GM23338 (cell line): ENCODE measurements at regions not wholly inside any gene's neighbourhood (a gene's known extent, or its start where the extent isn't known, plus 50 kb on each side); places are given as distances from the start of the nearest gene placed in this dataset.

ENCODE experiments used
- ATAC-seq: fragments of 200-7000 bp; cut with Tn5 transposase; 3 replicates; pipeline ENCODE4 v1.9.1; 2020
- DNase-seq: peaks from one replicate; pipeline ENCODE4 v3.0.0-alpha.2; 2015; ENCODE audit warnings: low spot score
- H2AFZ ChIP-seq: fragments of 200-600 bp; sonication (generic); 2 replicates; pipeline ENCODE4 v1.8.0; 2016; ENCODE audit warnings: antibody characterized with exemption, mild to moderate bottlenecking, moderate library complexity
- H3F3A ChIP-seq: fragments of 200-600 bp; sonication (generic); replicated peaks from 2 replicates; pipeline ENCODE4 v1.8.0; 2017; ENCODE audit warnings: antibody characterized with exemption, mixed run types, low read depth
- H3K27ac ChIP-seq: fragments of 200-600 bp; sonication (generic); 2 replicates; pipeline ENCODE4 v1.6.1; 2016; ENCODE audit warnings: low read depth
- H3K27me3 ChIP-seq: fragments of 200-600 bp; sonication (generic); 2 replicates; pipeline ENCODE4 v1.8.0; 2016; ENCODE audit warnings: mild to moderate bottlenecking, mixed run types, moderate library complexity; ENCODE audit not compliant: insufficient read depth
- H3K36me3 ChIP-seq: fragments of 200-600 bp; sonication (generic); 2 replicates; pipeline ENCODE4 v1.8.0; 2016; ENCODE audit warnings: mild to moderate bottlenecking; ENCODE audit not compliant: insufficient read depth
- H3K4me1 ChIP-seq: fragments of 200-600 bp; sonication (generic); 2 replicates; pipeline ENCODE4 v1.8.0; 2016; ENCODE audit warnings: mild to moderate bottlenecking, moderate library complexity; ENCODE audit not compliant: insufficient read depth
- H3K4me2 ChIP-seq: fragments of 200-600 bp; sonication (generic); 2 replicates; pipeline ENCODE4 v1.7.1; 2017; ENCODE audit warnings: mixed run types
- H3K4me3 ChIP-seq: fragments of 200-600 bp; sonication (generic); 2 replicates; pipeline ENCODE4 v1.6.1; 2016; ENCODE audit warnings: mixed run types
- H3K79me2 ChIP-seq: fragments of 200-600 bp; sonication (generic); replicated peaks from 2 replicates; pipeline ENCODE4 v1.8.0; 2017; ENCODE audit warnings: mild to moderate bottlenecking; ENCODE audit not compliant: insufficient read depth
- H3K9me2 ChIP-seq: fragments of 200-600 bp; sonication (generic); 2 replicates; pipeline ENCODE4 v1.8.0; 2017; ENCODE audit not compliant: insufficient read depth
- H4K20me1 ChIP-seq: fragments of 200-600 bp; sonication (generic); replicated peaks from 2 replicates; pipeline ENCODE4 v1.8.0; 2017; ENCODE audit warnings: mild to moderate bottlenecking; ENCODE audit not compliant: insufficient read depth
- H3K27ac Mint-ChIP-seq: 2 replicates; pipeline ENCODE4 v1.8.0; 2020; ENCODE audit warnings: inconsistent platforms, mild to moderate bottlenecking, moderate library complexity, mixed read lengths
- H3K27me3 Mint-ChIP-seq: 3 replicates; pipeline ENCODE4 v1.8.0; 2022; ENCODE audit warnings: low read depth, mild to moderate bottlenecking, moderate library complexity, mixed read lengths, inconsistent platforms; ENCODE audit not compliant: insufficient read depth, poor library complexity
- H3K36me3 Mint-ChIP-seq: 3 replicates; pipeline ENCODE4 v1.8.0; 2021; ENCODE audit warnings: low read depth, mild to moderate bottlenecking, inconsistent platforms, moderate library complexity, mixed read lengths
- H3K4me1 Mint-ChIP-seq: 3 replicates; pipeline ENCODE4 v1.8.0; 2020; ENCODE audit warnings: mild to moderate bottlenecking, inconsistent platforms, mixed read lengths
- H3K4me3 Mint-ChIP-seq: 3 replicates; pipeline ENCODE4 v1.8.0; 2021; ENCODE audit warnings: moderate library complexity, mild to moderate bottlenecking, inconsistent platforms, mixed read lengths
- H3K9me3 Mint-ChIP-seq: 3 replicates; pipeline ENCODE4 v1.8.0; 2020; ENCODE audit warnings: moderate library complexity, mild to moderate bottlenecking, inconsistent platforms, mixed read lengths
- CREB1 ChIP-seq: fragments of 250-450 bp; sonication (Bioruptor Pico); IDR thresholded peaks from 2 replicates; pipeline ENCODE4 v1.5.0; 2020; ENCODE audit warnings: low read depth, mild to moderate bottlenecking, moderate library complexity
- EZH2 ChIP-seq: fragments of 200-600 bp; sonication (generic); IDR thresholded peaks from one replicate; pipeline ENCODE4 v1.8.0; 2017; ENCODE audit warnings: antibody characterized with exemption, mild to moderate bottlenecking, low read depth; ENCODE audit not compliant: unreplicated experiment
- EZH2phosphoT487 ChIP-seq: fragments of 200-600 bp; sonication (generic); IDR thresholded peaks from one replicate; pipeline ENCODE4 v1.8.1; 2018; ENCODE audit warnings: antibody characterized with exemption; ENCODE audit not compliant: unreplicated experiment
- JUNB ChIP-seq: IDR thresholded peaks from one replicate; pipeline ENCODE4 v1.6.1; 2016; ENCODE audit warnings: antibody characterized with exemption; ENCODE audit not compliant: unreplicated experiment
- NANOG ChIP-seq: IDR thresholded peaks from 2 replicates; pipeline ENCODE4 v1.6.1; 2016; ENCODE audit warnings: antibody characterized with exemption, borderline replicate concordance
- POLR2AphosphoS5 ChIP-seq: IDR thresholded peaks from 2 replicates; pipeline ENCODE4 v1.6.1; 2016; ENCODE audit warnings: antibody characterized with exemption, low read depth
- STAT1 ChIP-seq: IDR thresholded peaks from one replicate; pipeline ENCODE4 v1.6.1; 2016; ENCODE audit warnings: antibody characterized with exemption; ENCODE audit not compliant: unreplicated experiment
- ZNF114 ChIP-seq: fragments of 250-450 bp; sonication (Bioruptor Pico); IDR thresholded peaks from 2 replicates; pipeline ENCODE4 v1.5.0; 2020; ENCODE audit warnings: mild to moderate bottlenecking, moderate library complexity
- ZNF331 ChIP-seq: fragments of 250-450 bp; sonication (Bioruptor Pico); IDR thresholded peaks from 2 replicates; pipeline ENCODE4 v1.5.0; 2020; ENCODE audit warnings: low read depth, mild to moderate bottlenecking, moderate library complexity
- TF ChIP-seq, protein P1 (sequence below), 2 experiments: fragments of 200-600 bp in 1 of 2; sonication (generic) in 1 of 2; conservative IDR thresholded peaks; 2 replicates each; pipeline versions ENCODE4 v1.5.1 to v1.6.1; 2016 to 2017; ENCODE audit warnings: antibody characterized with exemption in 2 of 2, low read depth in 2 of 2, mild to moderate bottlenecking in 2 of 2, moderate library complexity in 1 of 2
- TF ChIP-seq, protein P2 (sequence below): IDR thresholded peaks from 2 replicates; pipeline ENCODE4 v1.6.1; 2016; ENCODE audit warnings: antibody characterized with exemption
- TF ChIP-seq, protein P3 (sequence below): fragments of 250-450 bp; sonication (Bioruptor Pico); IDR thresholded peaks from 2 replicates; pipeline ENCODE4 v1.5.0; 2020; ENCODE audit warnings: mild to moderate bottlenecking, moderate library complexity

DNA sequence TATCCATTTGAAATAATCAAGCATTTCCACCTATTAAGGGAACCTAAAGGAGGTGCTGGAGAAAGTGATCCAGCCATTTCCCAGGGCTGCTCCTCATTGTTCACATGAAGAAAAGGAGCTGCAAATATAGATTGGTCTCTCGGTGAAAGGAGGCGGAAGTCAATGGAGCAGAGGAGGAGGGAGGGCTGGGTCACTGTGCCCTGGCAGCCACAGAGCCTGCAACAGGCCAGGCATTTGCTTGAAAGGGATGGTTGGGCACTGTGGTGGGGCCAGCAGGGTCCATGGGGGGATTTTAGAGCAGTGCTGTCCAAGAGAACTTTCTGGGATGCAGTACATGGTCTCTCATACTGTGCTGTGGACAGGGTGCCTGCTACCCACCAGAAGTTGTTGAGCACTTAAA lies 173.2 kb downstream of the CYLD start:
- Histone ChIP-seq H3K4me1 (no peaks in the 10 kb centered on the region), H3K36me3 (no peaks in the 10 kb centered on the region), H3K4me2 (no peak overlapping the region), H3K27me3 (no peaks in the 10 kb centered on the region), H3F3A (no peaks in the 10 kb centered on the region), H3K27ac (no peak overlapping the region), H2AFZ (no peak overlapping the region), H4K20me1 (no peaks in the 10 kb centered on the region), H3K9me2 (0 out of 2 replicates have a peak, but pooled peaks cover 4% of the 10 kb centered on the region), H3K4me3 (no peak overlapping the region), H3K79me2 (no peaks in the 10 kb centered on the region)
- TF ChIP-seq, protein P1, sequence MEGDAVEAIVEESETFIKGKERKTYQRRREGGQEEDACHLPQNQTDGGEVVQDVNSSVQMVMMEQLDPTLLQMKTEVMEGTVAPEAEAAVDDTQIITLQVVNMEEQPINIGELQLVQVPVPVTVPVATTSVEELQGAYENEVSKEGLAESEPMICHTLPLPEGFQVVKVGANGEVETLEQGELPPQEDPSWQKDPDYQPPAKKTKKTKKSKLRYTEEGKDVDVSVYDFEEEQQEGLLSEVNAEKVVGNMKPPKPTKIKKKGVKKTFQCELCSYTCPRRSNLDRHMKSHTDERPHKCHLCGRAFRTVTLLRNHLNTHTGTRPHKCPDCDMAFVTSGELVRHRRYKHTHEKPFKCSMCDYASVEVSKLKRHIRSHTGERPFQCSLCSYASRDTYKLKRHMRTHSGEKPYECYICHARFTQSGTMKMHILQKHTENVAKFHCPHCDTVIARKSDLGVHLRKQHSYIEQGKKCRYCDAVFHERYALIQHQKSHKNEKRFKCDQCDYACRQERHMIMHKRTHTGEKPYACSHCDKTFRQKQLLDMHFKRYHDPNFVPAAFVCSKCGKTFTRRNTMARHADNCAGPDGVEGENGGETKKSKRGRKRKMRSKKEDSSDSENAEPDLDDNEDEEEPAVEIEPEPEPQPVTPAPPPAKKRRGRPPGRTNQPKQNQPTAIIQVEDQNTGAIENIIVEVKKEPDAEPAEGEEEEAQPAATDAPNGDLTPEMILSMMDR (conservative IDR thresholded peaks at IDR 0.05; ENCODE audit: low read depth in 2 of 2) = no peak
- ATAC-seq (no peak), DNase-seq (no peak)
- no peaks in the 10 kb centered on the region for H3K4me1 Mint-ChIP-seq
- peaks cover 2% of the 10 kb centered on the region; the same call in 1 of the 3 replicates for H3K9me3 Mint-ChIP-seq
- no peak overlapping the region for H3K27ac Mint-ChIP-seq
- H3K36me3 Mint-ChIP-seq = no peaks in the 10 kb centered on the region
- H3K27me3 Mint-ChIP-seq = peaks cover 6% of the 10 kb centered on the region
- H3K4me3 Mint-ChIP-seq = no peak overlapping the region

DNA sequence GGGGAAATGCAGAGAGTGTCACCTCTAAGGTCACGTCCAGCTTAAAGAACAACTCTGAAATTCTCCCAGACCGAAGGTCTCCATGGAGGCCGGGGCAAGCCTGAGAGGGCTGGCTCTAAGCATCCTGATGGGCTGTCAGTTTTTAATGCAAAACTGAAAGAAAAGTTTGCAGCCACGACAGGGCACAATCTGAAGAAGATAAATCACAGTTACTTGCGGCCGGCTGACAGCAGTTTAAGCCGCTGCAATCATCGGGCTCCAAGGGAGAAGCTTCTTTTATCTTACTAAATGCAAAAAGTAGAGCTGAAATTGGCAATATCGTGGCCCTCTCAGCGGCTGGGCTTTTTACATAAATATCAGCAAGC lies 168.8 kb downstream of the CYLD start:
- no peaks in the 10 kb centered on the region for H3K36me3 ChIP-seq
- no peak overlapping the region for H3K4me2 ChIP-seq
- H3K27me3 ChIP-seq = no peaks in the 10 kb centered on the region
- H3K4me1 ChIP-seq = no peaks in the 10 kb centered on the region
- no peaks in the 10 kb centered on the region for H3F3A ChIP-seq
- H3K9me3 Mint-ChIP-seq = no peaks in the 10 kb centered on the region; the same call in 2 of the 3 replicates
- H3K27ac ChIP-seq = no peak overlapping the region
- DNase-seq (no peak), ATAC-seq (no peak)
- H3K4me1 Mint-ChIP-seq = peaks cover 3% of the 10 kb centered on the region
- no peaks in the 10 kb centered on the region for H4K20me1 ChIP-seq
- H3K4me3 Mint-ChIP-seq = no peak overlapping the region
- H3K27ac Mint-ChIP-seq = no peak overlapping the region
- H3K79me2 ChIP-seq = no peaks in the 10 kb centered on the region
- H3K9me2 ChIP-seq = 0 out of 2 replicates have a peak, but pooled peaks cover 4% of the 10 kb centered on the region
- peaks cover 11% of the 10 kb centered on the region for H3K27me3 Mint-ChIP-seq
- peak overlapping the region; percentile 9; the same call in 1 of the 2 replicates for H2AFZ ChIP-seq
- no peak overlapping the region for H3K4me3 ChIP-seq
- H3K36me3 Mint-ChIP-seq = no peaks in the 10 kb centered on the region
- TF ChIP-seq EZH2phosphoT487 = no peak
- no peak for TF ChIP-seq POLR2AphosphoS5
- TF ChIP-seq STAT1 = no peak
- no peak for TF ChIP-seq EZH2
- TF ChIP-seq, protein P1 (conservative IDR thresholded peaks at IDR 0.05; ENCODE audit: low read depth in 2 of 2) = no peak
- no peak for TF ChIP-seq CREB1
- TF ChIP-seq, protein P2, sequence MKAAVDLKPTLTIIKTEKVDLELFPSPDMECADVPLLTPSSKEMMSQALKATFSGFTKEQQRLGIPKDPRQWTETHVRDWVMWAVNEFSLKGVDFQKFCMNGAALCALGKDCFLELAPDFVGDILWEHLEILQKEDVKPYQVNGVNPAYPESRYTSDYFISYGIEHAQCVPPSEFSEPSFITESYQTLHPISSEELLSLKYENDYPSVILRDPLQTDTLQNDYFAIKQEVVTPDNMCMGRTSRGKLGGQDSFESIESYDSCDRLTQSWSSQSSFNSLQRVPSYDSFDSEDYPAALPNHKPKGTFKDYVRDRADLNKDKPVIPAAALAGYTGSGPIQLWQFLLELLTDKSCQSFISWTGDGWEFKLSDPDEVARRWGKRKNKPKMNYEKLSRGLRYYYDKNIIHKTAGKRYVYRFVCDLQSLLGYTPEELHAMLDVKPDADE = no peak
- TF ChIP-seq NANOG = no peak
- TF ChIP-seq ZNF114 (CRISPR knock-in tag) = no peak
- TF ChIP-seq, protein P3, sequence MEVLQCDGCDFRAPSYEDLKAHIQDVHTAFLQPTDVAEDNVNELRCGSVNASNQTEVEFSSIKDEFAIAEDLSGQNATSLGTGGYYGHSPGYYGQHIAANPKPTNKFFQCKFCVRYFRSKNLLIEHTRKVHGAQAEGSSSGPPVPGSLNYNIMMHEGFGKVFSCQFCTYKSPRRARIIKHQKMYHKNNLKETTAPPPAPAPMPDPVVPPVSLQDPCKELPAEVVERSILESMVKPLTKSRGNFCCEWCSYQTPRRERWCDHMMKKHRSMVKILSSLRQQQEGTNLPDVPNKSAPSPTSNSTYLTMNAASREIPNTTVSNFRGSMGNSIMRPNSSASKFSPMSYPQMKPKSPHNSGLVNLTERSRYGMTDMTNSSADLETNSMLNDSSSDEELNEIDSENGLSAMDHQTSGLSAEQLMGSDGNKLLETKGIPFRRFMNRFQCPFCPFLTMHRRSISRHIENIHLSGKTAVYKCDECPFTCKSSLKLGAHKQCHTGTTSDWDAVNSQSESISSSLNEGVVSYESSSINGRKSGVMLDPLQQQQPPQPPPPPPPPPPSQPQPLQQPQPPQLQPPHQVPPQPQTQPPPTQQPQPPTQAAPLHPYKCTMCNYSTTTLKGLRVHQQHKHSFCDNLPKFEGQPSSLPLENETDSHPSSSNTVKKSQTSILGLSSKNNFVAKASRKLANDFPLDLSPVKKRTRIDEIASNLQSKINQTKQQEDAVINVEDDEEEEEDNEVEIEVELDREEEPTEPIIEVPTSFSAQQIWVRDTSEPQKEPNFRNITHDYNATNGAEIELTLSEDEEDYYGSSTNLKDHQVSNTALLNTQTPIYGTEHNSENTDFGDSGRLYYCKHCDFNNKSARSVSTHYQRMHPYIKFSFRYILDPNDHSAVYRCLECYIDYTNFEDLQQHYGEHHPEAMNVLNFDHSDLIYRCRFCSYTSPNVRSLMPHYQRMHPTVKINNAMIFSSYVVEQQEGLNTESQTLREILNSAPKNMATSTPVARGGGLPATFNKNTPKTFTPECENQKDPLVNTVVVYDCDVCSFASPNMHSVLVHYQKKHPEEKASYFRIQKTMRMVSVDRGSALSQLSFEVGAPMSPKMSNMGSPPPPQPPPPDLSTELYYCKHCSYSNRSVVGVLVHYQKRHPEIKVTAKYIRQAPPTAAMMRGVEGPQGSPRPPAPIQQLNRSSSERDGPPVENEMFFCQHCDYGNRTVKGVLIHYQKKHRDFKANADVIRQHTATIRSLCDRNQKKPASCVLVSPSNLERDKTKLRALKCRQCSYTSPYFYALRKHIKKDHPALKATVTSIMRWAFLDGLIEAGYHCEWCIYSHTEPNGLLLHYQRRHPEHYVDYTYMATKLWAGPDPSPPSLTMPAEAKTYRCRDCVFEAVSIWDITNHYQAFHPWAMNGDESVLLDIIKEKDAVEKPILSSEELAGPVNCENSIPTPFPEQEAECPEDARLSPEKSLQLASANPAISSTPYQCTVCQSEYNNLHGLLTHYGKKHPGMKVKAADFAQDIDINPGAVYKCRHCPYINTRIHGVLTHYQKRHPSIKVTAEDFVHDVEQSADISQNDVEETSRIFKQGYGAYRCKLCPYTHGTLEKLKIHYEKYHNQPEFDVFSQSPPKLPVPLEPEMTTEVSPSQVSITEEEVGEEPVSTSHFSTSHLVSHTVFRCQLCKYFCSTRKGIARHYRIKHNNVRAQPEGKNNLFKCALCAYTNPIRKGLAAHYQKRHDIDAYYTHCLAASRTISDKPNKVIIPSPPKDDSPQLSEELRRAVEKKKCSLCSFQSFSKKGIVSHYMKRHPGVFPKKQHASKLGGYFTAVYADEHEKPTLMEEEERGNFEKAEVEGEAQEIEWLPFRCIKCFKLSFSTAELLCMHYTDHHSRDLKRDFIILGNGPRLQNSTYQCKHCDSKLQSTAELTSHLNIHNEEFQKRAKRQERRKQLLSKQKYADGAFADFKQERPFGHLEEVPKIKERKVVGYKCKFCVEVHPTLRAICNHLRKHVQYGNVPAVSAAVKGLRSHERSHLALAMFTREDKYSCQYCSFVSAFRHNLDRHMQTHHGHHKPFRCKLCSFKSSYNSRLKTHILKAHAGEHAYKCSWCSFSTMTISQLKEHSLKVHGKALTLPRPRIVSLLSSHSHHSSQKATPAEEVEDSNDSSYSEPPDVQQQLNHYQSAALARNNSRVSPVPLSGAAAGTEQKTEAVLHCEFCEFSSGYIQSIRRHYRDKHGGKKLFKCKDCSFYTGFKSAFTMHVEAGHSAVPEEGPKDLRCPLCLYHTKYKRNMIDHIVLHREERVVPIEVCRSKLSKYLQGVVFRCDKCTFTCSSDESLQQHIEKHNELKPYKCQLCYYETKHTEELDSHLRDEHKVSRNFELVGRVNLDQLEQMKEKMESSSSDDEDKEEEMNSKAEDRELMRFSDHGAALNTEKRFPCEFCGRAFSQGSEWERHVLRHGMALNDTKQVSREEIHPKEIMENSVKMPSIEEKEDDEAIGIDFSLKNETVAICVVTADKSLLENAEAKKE (CRISPR knock-in tag) = no peak
- no peak for TF ChIP-seq JUNB
- no peak for TF ChIP-seq ZNF331 (CRISPR knock-in tag)
